Activated CD4-positive, alpha-beta T cell treated with anti-CD3 and anti-CD28 coated beads, Interleukin-2, amount 50 U/mL, for 4 hours (primary cell): ENCODE measurements at regions not wholly inside any gene's neighbourhood (a gene's known extent, or its start where the extent isn't known, plus 50 kb on each side); places are given as distances from the start of the nearest gene placed in this dataset.

ENCODE experiments used
- DNase-seq, 2 experiments: peaks; one replicate each; pipeline ENCODE4 v3.0.0-alpha.2; 2020

- no peak for DNase-seq
These were observed 306.2 kb downstream of the MATN1 start for GRCh38 chr1:30417001-30417700.

GRCh38 chr1:30416221-30416820 is 307.1 kb downstream of the MATN1 start:
- DNase-seq: no peak

- DNase-seq: no peak
These were observed 308.0 kb downstream of the MATN1 start for GRCh38 chr1:30415171-30415940.

GRCh38 chr1:30414851-30415165 is 308.6 kb downstream of the MATN1 start:
- no peak for DNase-seq

- DNase-seq: no peak
These were observed 309.1 kb downstream of the MATN1 start for GRCh38 chr1:30414086-30414850.

- DNase-seq: no peak
These were observed 309.8 kb downstream of the MATN1 start for GRCh38 chr1:30413606-30414005.

- no peak for DNase-seq
These were observed 310.3 kb downstream of the MATN1 start for GRCh38 chr1:30413111-30413440.

GRCh38 chr1:30412241-30413110 is 310.9 kb downstream of the MATN1 start:
- DNase-seq: no peak

GRCh38 chr1:30411206-30411605 is 312.2 kb downstream of the MATN1 start:
- DNase-seq: no peak

GRCh38 chr1:30410153-30410851 is 313.1 kb downstream of the MATN1 start:
- DNase-seq: no peak

- DNase-seq: no peak
These were observed 313.8 kb downstream of the MATN1 start for GRCh38 chr1:30409476-30410152.

GRCh38 chr1:30407865-30408580 is 315.4 kb downstream of the MATN1 start:
- no peak for DNase-seq

- DNase-seq: no peak
These were observed 316.2 kb downstream of the MATN1 start for GRCh38 chr1:30406996-30407864.

GRCh38 chr1:30405631-30406212 is 317.7 kb downstream of the MATN1 start:
- no peak for DNase-seq

GRCh38 chr1:30405081-30405480 is 318.3 kb downstream of the MATN1 start:
- DNase-seq: no peak

GRCh38 chr1:30404341-30404740 is 319.0 kb downstream of the MATN1 start:
- DNase-seq: no peak

GRCh38 chr1:30403726-30404125 is 319.7 kb downstream of the MATN1 start:
- DNase-seq: no peak

- no peak for DNase-seq
These were observed 320.2 kb downstream of the MATN1 start for GRCh38 chr1:30403061-30403645.

- no peak for DNase-seq
These were observed 321.4 kb downstream of the MATN1 start for GRCh38 chr1:30402031-30402430.
